ENCODE measurements at regions not wholly inside any gene's neighbourhood (a gene's known extent, or its start where the extent isn't known, plus 50 kb on each side); places are given as distances from the start of the nearest gene placed in this dataset.

DNA sequence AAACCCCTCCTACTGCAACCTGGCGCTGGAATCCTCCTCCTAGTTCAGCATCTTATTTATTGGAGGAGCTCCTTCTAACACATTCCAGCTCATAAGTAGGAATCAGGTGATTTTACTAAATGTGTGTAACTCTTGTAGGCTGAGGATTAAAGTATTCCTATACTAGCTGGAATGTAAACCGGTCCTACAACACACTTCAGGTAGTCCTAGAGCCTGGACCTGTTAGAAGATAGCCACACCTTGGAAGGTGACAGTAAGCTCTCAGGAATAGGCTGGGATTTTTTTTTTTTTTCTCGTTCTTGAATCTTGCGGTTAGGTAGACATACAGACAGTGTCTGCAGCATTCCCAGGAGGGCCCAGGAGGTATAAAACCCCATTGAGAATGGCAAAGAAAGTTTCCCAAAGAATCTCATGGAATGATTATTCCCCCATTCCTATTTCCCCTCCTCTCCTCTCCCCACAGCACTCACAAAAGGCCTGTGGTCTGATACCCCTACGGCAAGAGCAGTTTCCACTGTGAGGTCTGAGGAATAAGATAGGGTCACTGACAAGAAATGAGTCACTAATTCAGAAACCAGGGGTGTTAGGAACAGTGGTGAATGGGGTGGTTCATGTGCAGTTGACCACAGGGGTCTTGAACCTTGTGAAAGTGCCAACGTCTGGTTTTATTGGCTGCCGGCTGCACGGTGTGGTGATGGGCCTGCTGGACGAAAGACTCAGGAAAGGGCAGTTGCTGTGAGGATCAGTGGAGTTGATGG, 267.1 kb downstream of the UTP18 start:
- Histone ChIP-seq H3K36me3 (no peaks in the 10 kb centered on the region), H3K27me3 (no peaks in the 10 kb centered on the region), H3K4me3 (no peak overlapping the region), H3K27ac (no peak overlapping the region), H3K4me1 (no peaks in the 10 kb centered on the region), H3K9me3 (no peaks in the 10 kb centered on the region)
- TF ChIP-seq, protein P1, sequence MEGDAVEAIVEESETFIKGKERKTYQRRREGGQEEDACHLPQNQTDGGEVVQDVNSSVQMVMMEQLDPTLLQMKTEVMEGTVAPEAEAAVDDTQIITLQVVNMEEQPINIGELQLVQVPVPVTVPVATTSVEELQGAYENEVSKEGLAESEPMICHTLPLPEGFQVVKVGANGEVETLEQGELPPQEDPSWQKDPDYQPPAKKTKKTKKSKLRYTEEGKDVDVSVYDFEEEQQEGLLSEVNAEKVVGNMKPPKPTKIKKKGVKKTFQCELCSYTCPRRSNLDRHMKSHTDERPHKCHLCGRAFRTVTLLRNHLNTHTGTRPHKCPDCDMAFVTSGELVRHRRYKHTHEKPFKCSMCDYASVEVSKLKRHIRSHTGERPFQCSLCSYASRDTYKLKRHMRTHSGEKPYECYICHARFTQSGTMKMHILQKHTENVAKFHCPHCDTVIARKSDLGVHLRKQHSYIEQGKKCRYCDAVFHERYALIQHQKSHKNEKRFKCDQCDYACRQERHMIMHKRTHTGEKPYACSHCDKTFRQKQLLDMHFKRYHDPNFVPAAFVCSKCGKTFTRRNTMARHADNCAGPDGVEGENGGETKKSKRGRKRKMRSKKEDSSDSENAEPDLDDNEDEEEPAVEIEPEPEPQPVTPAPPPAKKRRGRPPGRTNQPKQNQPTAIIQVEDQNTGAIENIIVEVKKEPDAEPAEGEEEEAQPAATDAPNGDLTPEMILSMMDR (IDR thresholded peaks at IDR 0.05), result no peak
- no peak for TF ChIP-seq POLR2AphosphoS5 (IDR thresholded peaks at IDR 0.05; ENCODE audit: insufficient read depth in 1 of 2, low read depth in 1 of 2)
- no peak for TF ChIP-seq POLR2A (IDR thresholded peaks at IDR 0.05)
- intact Hi-C loops (cut with DNase I), result no loop called here
- DNase-seq (ENCODE audit: extremely low spot score in 2 of 2), result no peak

DNA sequence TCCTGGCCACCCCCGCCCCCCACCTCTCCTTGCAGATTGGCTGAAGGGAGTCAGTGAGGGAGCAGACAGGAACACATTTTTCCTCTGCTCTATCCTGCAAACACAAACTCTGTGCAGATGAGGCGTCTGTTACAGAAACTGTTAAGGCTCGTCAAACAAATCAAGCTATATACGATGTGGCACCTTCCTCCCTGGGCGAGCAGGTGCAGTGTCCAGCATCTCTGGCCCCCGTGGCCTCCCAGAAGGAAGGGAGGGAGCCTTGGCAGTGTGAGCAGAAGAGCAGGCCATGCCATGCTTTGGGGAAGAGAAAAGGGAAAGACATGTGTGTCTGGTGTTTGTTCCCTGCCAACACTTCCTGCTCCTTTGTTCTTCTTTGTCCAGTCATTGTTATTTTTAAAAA, 267.8 kb downstream of the UTP18 start:
- H3K4me3 ChIP-seq, result no peak overlapping the region
- H3K27ac ChIP-seq, result no peak overlapping the region
- DNase-seq (ENCODE audit: extremely low spot score in 2 of 2), result no peak
- no peaks in the 10 kb centered on the region for H3K9me3 ChIP-seq
- intact Hi-C loops (cut with DNase I), result no loop called here
- no peaks in the 10 kb centered on the region for H3K27me3 ChIP-seq
- H3K4me1 ChIP-seq, result no peaks in the 10 kb centered on the region
- no peaks in the 10 kb centered on the region for H3K36me3 ChIP-seq
- no peak for TF ChIP-seq POLR2A (IDR thresholded peaks at IDR 0.05)
- TF ChIP-seq POLR2AphosphoS5 (IDR thresholded peaks at IDR 0.05; ENCODE audit: insufficient read depth in 1 of 2, low read depth in 1 of 2), result no peak

DNA sequence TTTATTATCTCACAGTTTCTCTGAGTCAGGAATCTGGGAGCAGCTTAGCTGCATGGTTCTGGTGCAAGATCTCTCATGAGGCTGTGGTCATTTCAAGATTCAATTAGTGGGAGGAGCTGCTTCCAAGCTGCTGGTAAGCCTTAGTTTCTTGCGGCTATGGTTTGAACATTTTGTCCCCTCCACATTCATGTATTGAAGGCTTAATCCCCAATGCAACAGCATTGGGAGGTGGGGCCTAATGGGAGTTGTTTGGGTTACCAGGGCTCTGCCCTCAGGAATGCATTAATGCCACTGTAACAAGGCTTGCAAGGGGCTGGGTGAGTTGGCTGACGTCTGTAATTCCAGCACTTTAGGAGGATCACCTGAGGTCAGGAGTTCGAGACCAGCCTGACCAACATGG, 272.9 kb downstream of the UTP18 start:
- intact Hi-C loops (cut with DNase I), result no loop called here
- H3K36me3 ChIP-seq, result no peaks in the 10 kb centered on the region

DNA sequence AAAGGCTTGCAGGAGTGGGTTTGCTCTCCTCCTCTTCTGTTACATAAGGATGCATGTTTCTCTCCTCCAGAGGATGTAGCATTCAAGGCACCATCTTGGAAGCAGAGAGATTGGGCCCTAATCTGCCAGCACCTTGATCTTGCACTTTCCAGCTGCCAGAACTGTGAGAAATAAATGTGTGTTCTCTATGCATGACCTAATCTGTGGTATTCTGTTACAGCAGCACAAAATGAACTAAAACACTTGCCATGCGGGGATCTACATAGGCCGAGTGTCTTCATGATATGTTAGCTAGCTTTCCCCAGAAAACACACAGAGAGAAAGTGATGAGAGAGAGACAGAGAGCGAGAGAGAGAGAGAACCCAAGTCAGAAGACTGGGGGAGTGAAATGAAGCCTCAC, 273.5 kb downstream of the UTP18 start:
- intact Hi-C loops (cut with DNase I), result no loop called here
- Histone ChIP-seq H3K4me1 (no peaks in the 10 kb centered on the region), H3K27ac (no peak overlapping the region), H3K27me3 (no peaks in the 10 kb centered on the region), H3K36me3 (no peaks in the 10 kb centered on the region), H3K4me3 (no peak overlapping the region), H3K9me3 (no peaks in the 10 kb centered on the region)
- TF ChIP-seq POLR2A (IDR thresholded peaks at IDR 0.05) (no peak), POLR2AphosphoS5 (IDR thresholded peaks at IDR 0.05; ENCODE audit: insufficient read depth in 1 of 2, low read depth in 1 of 2) (no peak)
- TF ChIP-seq, protein P1 (IDR thresholded peaks at IDR 0.05), result no peak
- no peak for DNase-seq (ENCODE audit: extremely low spot score in 2 of 2)

More for the DNA sequence above, 272.9 kb downstream of the UTP18 start:
- Histone ChIP-seq H3K27ac (no peak overlapping the region), H3K4me3 (no peak overlapping the region), H3K4me1 (no peaks in the 10 kb centered on the region), H3K27me3 (no peaks in the 10 kb centered on the region), H3K9me3 (no peaks in the 10 kb centered on the region)
- DNase-seq (ENCODE audit: extremely low spot score in 2 of 2), result no peak
- no peak for TF ChIP-seq POLR2A (IDR thresholded peaks at IDR 0.05)
- TF ChIP-seq, protein P1 (IDR thresholded peaks at IDR 0.05), result no peak
- TF ChIP-seq POLR2AphosphoS5 (IDR thresholded peaks at IDR 0.05; ENCODE audit: insufficient read depth in 1 of 2, low read depth in 1 of 2), result no peak

DNA sequence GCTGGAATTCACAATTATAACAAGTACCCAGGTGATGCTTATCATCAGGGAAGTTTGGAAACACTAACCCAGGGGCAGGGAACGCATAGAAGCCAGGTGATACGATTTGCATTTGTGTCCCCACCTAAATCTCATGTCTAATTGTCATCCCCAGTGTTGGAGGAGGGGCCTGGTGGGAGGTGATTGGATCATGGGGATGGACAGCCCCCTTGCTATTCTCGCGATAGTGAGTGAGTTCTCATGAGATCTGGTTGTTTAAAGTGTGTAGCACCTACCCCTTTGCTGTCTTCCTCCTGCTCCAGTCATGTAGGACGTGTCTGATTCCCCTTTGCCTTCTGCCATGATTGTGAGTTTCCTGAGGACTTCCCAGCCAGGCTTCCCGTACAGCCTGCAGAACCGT, 276.3 kb downstream of the UTP18 start:
- DNase-seq (ENCODE audit: extremely low spot score in 2 of 2), result no peak
- H3K4me3 ChIP-seq, result no peak overlapping the region
- no peak overlapping the region for H3K27ac ChIP-seq
- H3K4me1 ChIP-seq, result no peaks in the 10 kb centered on the region
- no peaks in the 10 kb centered on the region for H3K27me3 ChIP-seq
- TF ChIP-seq POLR2AphosphoS5 (IDR thresholded peaks at IDR 0.05; ENCODE audit: insufficient read depth in 1 of 2, low read depth in 1 of 2), result no peak
- no peak for TF ChIP-seq POLR2A (IDR thresholded peaks at IDR 0.05)
- TF ChIP-seq, protein P1 (IDR thresholded peaks at IDR 0.05), result no peak
- no peaks in the 10 kb centered on the region for H3K36me3 ChIP-seq
- H3K9me3 ChIP-seq, result no peaks in the 10 kb centered on the region
- intact Hi-C loops (cut with DNase I), result no loop called here
